Esophagus squamous epithelium (tissue), 4 donors: ENCODE measurements at regions not wholly inside any gene's neighbourhood (a gene's known extent, or its start where the extent isn't known, plus 50 kb on each side); places are given as distances from the start of the nearest gene placed in this dataset.

Experiments
- POLR2A ChIP-seq, 4 donors: fragments of 450-650 bp; IDR thresholded peaks; one replicate each; pipeline ENCODE4 v1.6.1; 2017; ENCODE audit warnings: antibody characterized with exemption in 4 of 4, mild to moderate bottlenecking in 4 of 4, moderate library complexity in 3 of 4
- TF ChIP-seq, protein P1 (sequence below), 6 experiments: fragments of 450-650 bp in 4 of 6; fragments of 200-600 bp in 2 of 6; sonication (generic) in 2 of 6; IDR thresholded peaks; one replicate each; pipeline ENCODE4 v1.5.1; 2016 to 2019; ENCODE audit warnings: antibody characterized with exemption in 6 of 6, mild to moderate bottlenecking in 4 of 6, moderate library complexity in 4 of 6

DNA sequence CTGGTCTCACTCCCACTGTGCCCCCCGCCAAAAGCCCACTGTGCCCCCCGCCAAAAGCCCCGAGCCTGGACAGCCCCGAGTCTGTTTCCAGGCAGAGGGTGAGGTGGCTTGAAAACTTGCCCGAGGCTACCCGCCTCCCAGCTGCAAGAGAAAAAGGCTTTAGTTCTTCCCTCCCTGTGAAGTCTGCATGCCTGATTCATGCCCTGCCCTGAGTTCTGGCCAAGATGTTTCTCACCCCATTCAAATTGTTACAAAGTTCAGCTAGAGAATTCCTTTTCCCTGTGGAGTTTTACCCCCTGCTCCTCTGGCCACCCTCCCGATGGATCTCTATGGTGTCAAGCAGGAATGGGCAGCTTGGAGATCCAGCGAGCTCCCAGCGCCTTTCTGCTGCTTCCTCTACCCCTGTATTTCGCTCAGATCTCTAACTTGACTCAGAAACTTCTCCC is 298.8 kb upstream of the MAP3K7 start:
- TF ChIP-seq, protein P1, sequence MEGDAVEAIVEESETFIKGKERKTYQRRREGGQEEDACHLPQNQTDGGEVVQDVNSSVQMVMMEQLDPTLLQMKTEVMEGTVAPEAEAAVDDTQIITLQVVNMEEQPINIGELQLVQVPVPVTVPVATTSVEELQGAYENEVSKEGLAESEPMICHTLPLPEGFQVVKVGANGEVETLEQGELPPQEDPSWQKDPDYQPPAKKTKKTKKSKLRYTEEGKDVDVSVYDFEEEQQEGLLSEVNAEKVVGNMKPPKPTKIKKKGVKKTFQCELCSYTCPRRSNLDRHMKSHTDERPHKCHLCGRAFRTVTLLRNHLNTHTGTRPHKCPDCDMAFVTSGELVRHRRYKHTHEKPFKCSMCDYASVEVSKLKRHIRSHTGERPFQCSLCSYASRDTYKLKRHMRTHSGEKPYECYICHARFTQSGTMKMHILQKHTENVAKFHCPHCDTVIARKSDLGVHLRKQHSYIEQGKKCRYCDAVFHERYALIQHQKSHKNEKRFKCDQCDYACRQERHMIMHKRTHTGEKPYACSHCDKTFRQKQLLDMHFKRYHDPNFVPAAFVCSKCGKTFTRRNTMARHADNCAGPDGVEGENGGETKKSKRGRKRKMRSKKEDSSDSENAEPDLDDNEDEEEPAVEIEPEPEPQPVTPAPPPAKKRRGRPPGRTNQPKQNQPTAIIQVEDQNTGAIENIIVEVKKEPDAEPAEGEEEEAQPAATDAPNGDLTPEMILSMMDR (IDR thresholded peaks at IDR 0.05), result no peak
- no peak for TF ChIP-seq POLR2A (IDR thresholded peaks at IDR 0.05)
